Effector memory CD8-positive, alpha-beta T cell (primary cell): ENCODE measurements at regions not wholly inside any gene's neighbourhood (a gene's known extent, or its start where the extent isn't known, plus 50 kb on each side); places are given as distances from the start of the nearest gene placed in this dataset.

Experiments used
- ATAC-seq: fragments of 150-1000 bp; cut with Tn5 transposase; replicated peaks from 2 replicates; pipeline ENCODE4 v1.10.0; 2021; ENCODE audit warnings: mild to moderate bottlenecking, moderate library complexity
- DNase-seq, 3 experiments: peaks; one replicate each; pipeline ENCODE4 v3.0.0; 2021
- H3K27ac Mint-ChIP-seq, 2 donors: one replicate each; pipeline ENCODE4 v1.8.0; 2022; ENCODE audit warnings: mild to moderate bottlenecking in 2 of 2, mixed read lengths in 2 of 2, moderate library complexity in 2 of 2
- H3K27me3 Mint-ChIP-seq, 2 donors: one replicate each; pipeline ENCODE4 v1.8.0; 2022; ENCODE audit warnings: mixed read lengths in 2 of 2
- H3K36me3 Mint-ChIP-seq: one replicate; pipeline ENCODE4 v1.8.0; 2022; ENCODE audit warnings: mild to moderate bottlenecking, moderate library complexity, mixed read lengths; ENCODE audit not compliant: insufficient read depth
- H3K4me1 Mint-ChIP-seq, 2 donors: one replicate each; pipeline ENCODE4 v1.8.0; 2022; ENCODE audit warnings: low read depth in 2 of 2, mixed read lengths in 2 of 2
- H3K4me3 Mint-ChIP-seq, 2 donors: one replicate each; pipeline ENCODE4 v1.8.0; 2022; ENCODE audit warnings: mild to moderate bottlenecking in 2 of 2, mixed read lengths in 2 of 2, moderate library complexity in 2 of 2
- H3K9me3 Mint-ChIP-seq, 2 donors: one replicate each; pipeline ENCODE4 v1.8.0; 2022; ENCODE audit warnings: mixed read lengths in 2 of 2

GRCh38 chr12:34387711-34388635, 365.7 kb downstream of the ALG10 start:
- Mint-ChIP-seq H3K9me3 (peaks cover 15 to 40% of the 10 kb centered on the region in 2 donors), H3K27me3 (peaks cover 0 to 31% of the 10 kb centered on the region in 2 donors), H3K27ac (no peak overlapping the region), H3K36me3 (no peaks in the 10 kb centered on the region), H3K4me3 (no peak overlapping the region), H3K4me1 (no peaks in the 10 kb centered on the region)
- no peak for ATAC-seq
- DNase-seq = no peak

GRCh38 chr12:34388636-34389377, 366.5 kb downstream of the ALG10 start:
- no peak overlapping the region for H3K4me3 Mint-ChIP-seq
- H3K9me3 Mint-ChIP-seq = peaks cover 15 to 48% of the 10 kb centered on the region in 2 donors
- DNase-seq (no peak), ATAC-seq (no peak)
- no peaks in the 10 kb centered on the region for H3K36me3 Mint-ChIP-seq
- H3K27ac Mint-ChIP-seq = no peak overlapping the region
- H3K27me3 Mint-ChIP-seq = peaks cover 0 to 31% of the 10 kb centered on the region in 2 donors
- H3K4me1 Mint-ChIP-seq = no peaks in the 10 kb centered on the region

- DNase-seq (no peak), ATAC-seq (no peak)
- Mint-ChIP-seq H3K9me3 (peaks cover 17 to 56% of the 10 kb centered on the region in 2 donors), H3K27me3 (peaks cover 0 to 31% of the 10 kb centered on the region in 2 donors), H3K4me1 (no peaks in the 10 kb centered on the region), H3K27ac (no peak overlapping the region), H3K4me3 (no peak overlapping the region), H3K36me3 (no peaks in the 10 kb centered on the region)
These were observed 367.3 kb downstream of the ALG10 start for GRCh38 chr12:34389378-34390170.

- ATAC-seq = no peak
- Mint-ChIP-seq H3K9me3 (peaks cover 13 to 51% of the 10 kb centered on the region in 2 donors), H3K27ac (no peak overlapping the region), H3K36me3 (no peaks in the 10 kb centered on the region), H3K4me3 (no peak overlapping the region), H3K27me3 (peaks cover 0 to 25% of the 10 kb centered on the region in 2 donors), H3K4me1 (no peaks in the 10 kb centered on the region)
- DNase-seq = no peak
These were observed 368.0 kb downstream of the ALG10 start for GRCh38 chr12:34390171-34390841.

- Mint-ChIP-seq H3K36me3 (no peaks in the 10 kb centered on the region), H3K9me3 (peaks cover 13 to 53% of the 10 kb centered on the region in 2 donors), H3K4me1 (no peaks in the 10 kb centered on the region), H3K27me3 (peaks cover 0 to 20% of the 10 kb centered on the region in 2 donors), H3K27ac (no peak overlapping the region), H3K4me3 (no peak overlapping the region)
- no peak for DNase-seq
- no peak for ATAC-seq
These were observed 368.8 kb downstream of the ALG10 start for GRCh38 chr12:34390846-34391700.

- DNase-seq = no peak
- H3K27me3 Mint-ChIP-seq = peaks cover 0 to 20% of the 10 kb centered on the region in 2 donors
- H3K9me3 Mint-ChIP-seq = peaks cover 14 to 53% of the 10 kb centered on the region in 2 donors
These were observed 369.7 kb downstream of the ALG10 start for GRCh38 chr12:34391771-34392581.

GRCh38 chr12:34392741-34393085, 370.4 kb downstream of the ALG10 start:
- Mint-ChIP-seq H3K27ac (no peak overlapping the region), H3K4me1 (no peaks in the 10 kb centered on the region), H3K36me3 (no peaks in the 10 kb centered on the region), H3K4me3 (no peak overlapping the region), H3K27me3 (peaks cover 0 to 20% of the 10 kb centered on the region in 2 donors), H3K9me3 (peaks cover 14 to 52% of the 10 kb centered on the region in 2 donors)
- no peak for DNase-seq
- no peak for ATAC-seq

More at GRCh38 chr12:34391771-34392581, 369.7 kb downstream of the ALG10 start:
- no peaks in the 10 kb centered on the region for H3K36me3 Mint-ChIP-seq
- no peak overlapping the region for H3K27ac Mint-ChIP-seq
- H3K4me3 Mint-ChIP-seq = no peak overlapping the region
- no peaks in the 10 kb centered on the region for H3K4me1 Mint-ChIP-seq
- no peak for ATAC-seq

- Mint-ChIP-seq H3K4me1 (no peaks in the 10 kb centered on the region), H3K36me3 (no peaks in the 10 kb centered on the region), H3K27ac (no peak overlapping the region), H3K27me3 (peaks cover 0 to 15% of the 10 kb centered on the region in 2 donors), H3K9me3 (peaks cover 11 to 52% of the 10 kb centered on the region in 2 donors), H3K4me3 (no peak overlapping the region)
- DNase-seq (no peak), ATAC-seq (no peak)
These were observed 371.0 kb downstream of the ALG10 start for GRCh38 chr12:34393086-34393820.

GRCh38 chr12:34393821-34394150, 371.5 kb downstream of the ALG10 start:
- ATAC-seq (no peak), DNase-seq (no peak)
- Mint-ChIP-seq H3K27ac (no peak overlapping the region), H3K27me3 (peaks cover 0 to 10% of the 10 kb centered on the region in 2 donors), H3K36me3 (no peaks in the 10 kb centered on the region), H3K4me3 (no peak overlapping the region), H3K4me1 (no peaks in the 10 kb centered on the region), H3K9me3 (peaks cover 11 to 52% of the 10 kb centered on the region in 2 donors)

GRCh38 chr12:34394211-34395055, 372.1 kb downstream of the ALG10 start:
- no peaks in the 10 kb centered on the region for H3K36me3 Mint-ChIP-seq
- H3K27ac Mint-ChIP-seq = no peak overlapping the region
- H3K4me3 Mint-ChIP-seq = no peak overlapping the region
- peaks cover 11 to 54% of the 10 kb centered on the region in 2 donors for H3K9me3 Mint-ChIP-seq
- ATAC-seq (no peak), DNase-seq (no peak)
- no peaks in the 10 kb centered on the region for H3K4me1 Mint-ChIP-seq
- peaks cover 0 to 8% of the 10 kb centered on the region in 2 donors for H3K27me3 Mint-ChIP-seq
